HFFc6 (cell line): ENCODE measurements at regions not wholly inside any gene's neighbourhood (a gene's known extent, or its start where the extent isn't known, plus 50 kb on each side); places are given as distances from the start of the nearest gene placed in this dataset.

Experiments used
- DNase-seq: peaks from one replicate; pipeline ENCODE4 v3.0.0-alpha.2; 2018
- H3K27ac Mint-ChIP-seq: 2 replicates; pipeline ENCODE4 v1.8.0; 2020; ENCODE audit warnings: mild to moderate bottlenecking, mixed read lengths
- H3K27me3 Mint-ChIP-seq: 2 replicates; pipeline ENCODE4 v1.8.0; 2021; ENCODE audit warnings: mild to moderate bottlenecking, moderate library complexity, mixed read lengths; ENCODE audit not compliant: insufficient read depth
- H3K36me3 Mint-ChIP-seq: 2 replicates; pipeline ENCODE4 v1.8.0; 2021; ENCODE audit warnings: low read depth, mixed read lengths
- H3K4me1 Mint-ChIP-seq: 2 replicates; pipeline ENCODE4 v1.8.0; 2020; ENCODE audit warnings: low read depth, mixed read lengths
- H3K4me3 Mint-ChIP-seq: 2 replicates; pipeline ENCODE4 v1.8.0; 2020; ENCODE audit warnings: mild to moderate bottlenecking, moderate library complexity, mixed read lengths
- H3K9me3 Mint-ChIP-seq: 2 replicates; pipeline ENCODE4 v1.8.0; 2020; ENCODE audit warnings: mild to moderate bottlenecking, mixed read lengths
- CTCF ChIP-seq: fragments of 200-600 bp; sonication (generic); IDR thresholded peaks from 2 replicates; pipeline ENCODE4 v1.5.0; 2021; ENCODE audit warnings: antibody characterized with exemption, mild to moderate bottlenecking

- H3K4me1 Mint-ChIP-seq: peaks cover 64% of the 10 kb centered on the region
- H3K27ac Mint-ChIP-seq: no peak overlapping the region
- H3K4me3 Mint-ChIP-seq: no peak overlapping the region
- peaks cover 16% of the 10 kb centered on the region for H3K9me3 Mint-ChIP-seq
- DNase-seq: no peak
- no peaks in the 10 kb centered on the region for H3K27me3 Mint-ChIP-seq
- TF ChIP-seq CTCF: no peak
- H3K36me3 Mint-ChIP-seq: peaks cover 19% of the 10 kb centered on the region
Observed at GRCh38 chr16:86378128-86378527, 132.2 kb upstream of the FOXF1 start.

- H3K27me3 Mint-ChIP-seq: no peaks in the 10 kb centered on the region
- no peak overlapping the region for H3K4me3 Mint-ChIP-seq
- peaks cover 15% of the 10 kb centered on the region for H3K9me3 Mint-ChIP-seq
- no peak for TF ChIP-seq CTCF
- DNase-seq: no peak
- no peak overlapping the region for H3K27ac Mint-ChIP-seq
- H3K36me3 Mint-ChIP-seq: peaks cover 18% of the 10 kb centered on the region
- peaks cover 73% of the 10 kb centered on the region for H3K4me1 Mint-ChIP-seq
Observed at GRCh38 chr16:86378831-86379504, 131.4 kb upstream of the FOXF1 start.

GRCh38 chr16:86379505-86379846 is 130.9 kb upstream of the FOXF1 start:
- DNase-seq: no peak
- TF ChIP-seq CTCF: no peak
- peaks cover 13% of the 10 kb centered on the region for H3K36me3 Mint-ChIP-seq
- peaks cover 78% of the 10 kb centered on the region for H3K4me1 Mint-ChIP-seq
- peaks cover 10% of the 10 kb centered on the region for H3K9me3 Mint-ChIP-seq
- H3K27me3 Mint-ChIP-seq: no peaks in the 10 kb centered on the region; the same call in 1 of the 2 replicates
- H3K4me3 Mint-ChIP-seq: no peak overlapping the region
- H3K27ac Mint-ChIP-seq: no peak overlapping the region

- Mint-ChIP-seq H3K27ac (no peak overlapping the region; the same call in 1 of the 2 replicates), H3K36me3 (peaks cover 7% of the 10 kb centered on the region), H3K4me3 (no peak overlapping the region), H3K27me3 (no peaks in the 10 kb centered on the region; the same call in 1 of the 2 replicates), H3K4me1 (peaks cover 78% of the 10 kb centered on the region), H3K9me3 (peaks cover 4% of the 10 kb centered on the region)
- TF ChIP-seq CTCF: no peak
- no peak for DNase-seq
Observed at GRCh38 chr16:86380030-86380429, 130.3 kb upstream of the FOXF1 start.

- Mint-ChIP-seq H3K9me3 (no peaks in the 10 kb centered on the region), H3K27ac (no peak overlapping the region), H3K4me1 (peaks cover 73% of the 10 kb centered on the region), H3K4me3 (no peak overlapping the region), H3K36me3 (peaks cover 4% of the 10 kb centered on the region; the same call in 1 of the 2 replicates), H3K27me3 (no peaks in the 10 kb centered on the region; the same call in 1 of the 2 replicates)
- DNase-seq: no peak
- no peak for TF ChIP-seq CTCF
Observed at GRCh38 chr16:86381491-86381890, 128.8 kb upstream of the FOXF1 start.
